GM11168 (cell line): ENCODE measurements at regions not wholly inside any gene's neighbourhood (a gene's known extent, or its start where the extent isn't known, plus 50 kb on each side); places are given as distances from the start of the nearest gene placed in this dataset.

Source experiments
- in situ Hi-C: fragments of 300-500 bp; cut with MboI; formaldehyde crosslinking; loops from one replicate; pipeline ENCODE4 v1.12.0; 2022; ENCODE audit warnings: low sequenced_read_pairs; ENCODE audit not compliant: unreplicated experiment

GRCh38 chr3:117979466-117979865 lies 1055.2 kb downstream of the IGSF11 start:
- in situ Hi-C loops, result no loop called here

GRCh38 chr3:117987256-117987655 lies 1047.4 kb downstream of the IGSF11 start:
- in situ Hi-C loops, result no loop called here

- in situ Hi-C loops, result no loop called here
Observed at GRCh38 chr3:117989982-117990381, 1044.7 kb downstream of the IGSF11 start.

GRCh38 chr3:117990627-117991026 lies 1044.0 kb downstream of the IGSF11 start:
- in situ Hi-C loops, result no loop called here

- in situ Hi-C loops, result no loop called here
Observed at GRCh38 chr3:117995842-117996437, 1038.7 kb downstream of the IGSF11 start.

- in situ Hi-C loops, result no loop called here
Observed at GRCh38 chr3:117997201-117998049, 1037.2 kb downstream of the IGSF11 start.

- in situ Hi-C loops, result no loop called here
Observed at GRCh38 chr3:117998071-117998470, 1036.6 kb downstream of the IGSF11 start.

- in situ Hi-C loops, result no loop called here
Observed at GRCh38 chr3:118000219-118000618, 1034.4 kb downstream of the IGSF11 start.

GRCh38 chr3:118001380-118001779 lies 1033.3 kb downstream of the IGSF11 start:
- in situ Hi-C loops, result no loop called here

GRCh38 chr3:118011910-118012309 lies 1022.7 kb downstream of the IGSF11 start:
- in situ Hi-C loops, result no loop called here

- in situ Hi-C loops, result no loop called here
Observed at GRCh38 chr3:118029049-118029448, 1005.6 kb downstream of the IGSF11 start.

GRCh38 chr3:118036215-118036614 lies 998.4 kb downstream of the IGSF11 start:
- in situ Hi-C loops, result no loop called here

- in situ Hi-C loops, result no loop called here
Observed at GRCh38 chr3:118055381-118055780, 979.3 kb downstream of the IGSF11 start.

- in situ Hi-C loops, result no loop called here
Observed at GRCh38 chr3:118057086-118057485, 977.6 kb downstream of the IGSF11 start.

GRCh38 chr3:118059096-118059495 lies 975.5 kb downstream of the IGSF11 start:
- in situ Hi-C loops, result no loop called here

GRCh38 chr3:118067439-118067838 lies 967.2 kb downstream of the IGSF11 start:
- in situ Hi-C loops, result no loop called here

GRCh38 chr3:118075873-118076272 lies 958.8 kb downstream of the IGSF11 start:
- in situ Hi-C loops, result no loop called here

GRCh38 chr3:118077332-118077731 lies 957.3 kb downstream of the IGSF11 start:
- in situ Hi-C loops, result no loop called here

GRCh38 chr3:118080889-118081288 lies 953.8 kb downstream of the IGSF11 start:
- in situ Hi-C loops, result no loop called here

- in situ Hi-C loops, result no loop called here
Observed at GRCh38 chr3:118088696-118089095, 946.0 kb downstream of the IGSF11 start.

- in situ Hi-C loops, result no loop called here
Observed at GRCh38 chr3:118089563-118089962, 945.1 kb downstream of the IGSF11 start.

- in situ Hi-C loops, result no loop called here
Observed at GRCh38 chr3:118097226-118097625, 937.4 kb downstream of the IGSF11 start.
